HepG2 (cell line): ENCODE measurements at regions not wholly inside any gene's neighbourhood (a gene's known extent, or its start where the extent isn't known, plus 50 kb on each side); places are given as distances from the start of the nearest gene placed in this dataset.

ENCODE experiments used
- ATAC-seq: fragments of 200-7000 bp; cut with Tn5 transposase; 3 replicates; pipeline ENCODE4 v1.9.1; 2020; ENCODE audit warnings: mild to moderate bottlenecking, moderate library complexity
- BruUV-seq: library from RNA; stranded (reverse); fragments of 400-500 nt; replicated peaks from 2 replicates; lab custom pipeline; 2021; lab: Mats Ljungman, UMichigan
- CTCF ChIA-PET: fragments of 300-600 bp; formaldehyde crosslinking; extraction: SDS; loops from one replicate; lab custom pipeline; 2021; ENCODE audit warnings: low total read pairs, inconsistent platforms, low intra/inter-chr PET ratio; lab: Yijun Ruan, JAX
- POLR2A ChIA-PET: fragments of 350-600 bp; sonication (Branson Sonifier 250); formaldehyde crosslinking; loops from one replicate; lab custom pipeline; 2020; ENCODE audit warnings: antibody characterized with exemption, inconsistent platforms; lab: Yijun Ruan, JAX
- DNase-seq: peaks from one replicate; pipeline ENCODE4 v3.0.0-alpha.2; 2015; ENCODE audit warnings: low spot score
- FAIRE-seq: peaks from 3 replicates; lab custom pipeline; 2011; peaks lifted over from hg19 to GRCh38; lab: Jason Lieb, UNC
- H2AFZ ChIP-seq: one replicate; pipeline ENCODE4 v1.6.1; 2011; ENCODE audit warnings: low read length, inconsistent platforms
- H3K27ac ChIP-seq: fragments of 300-600 bp; 3 replicates; pipeline ENCODE4 v1.8.0; 2011; ENCODE audit warnings: mixed run types, mild to moderate bottlenecking, mixed read lengths, low read length, inconsistent platforms; ENCODE audit not compliant: insufficient read depth; ENCODE audit errors: extremely low read length
- H3K27me3 ChIP-seq, 2 experiments: fragments of 200-600 bp in 1 of 2; 2 replicates in 1 of 2; 3 replicates in 1 of 2; pipeline versions ENCODE4 v1.6.0 to v1.8.0; 2011; ENCODE audit warnings: low read length in 2 of 2, mild to moderate bottlenecking in 2 of 2, moderate library complexity in 2 of 2, inconsistent platforms in 1 of 2; ENCODE audit not compliant: insufficient read depth in 2 of 2, control insufficient read depth in 1 of 2
- H3K36me3 ChIP-seq, 2 experiments: fragments of 200-600 bp in 1 of 2; replicated peaks in 1 of 2; 2 replicates in 1 of 2; 3 replicates in 1 of 2; pipeline versions ENCODE4 v1.5.1 to v1.8.0; 2011; ENCODE audit warnings: low read length in 2 of 2, inconsistent platforms in 1 of 2; ENCODE audit not compliant: insufficient read depth in 2 of 2, control insufficient read depth in 1 of 2
- H3K4me1 ChIP-seq: 2 replicates; pipeline ENCODE4 v1.5.1; 2012; ENCODE audit warnings: low read length, inconsistent platforms; ENCODE audit not compliant: insufficient read depth
- H3K4me2 ChIP-seq: 2 replicates; pipeline ENCODE4 v1.6.0; 2011; ENCODE audit warnings: low read depth, low read length, inconsistent platforms
- H3K4me3 ChIP-seq, 3 experiments: fragments of 200-600 bp in 1 of 3; sonication (generic), shearing (Covaris generic) in 1 of 3; replicated peaks in 1 of 3; 2 replicates each; pipeline ENCODE4 v1.5.1; 2011 to 2016; ENCODE audit warnings: low read length in 3 of 3, inconsistent platforms in 2 of 3, low read depth in 2 of 3, mild to moderate bottlenecking in 2 of 3, control low read depth in 1 of 3, mixed read lengths in 1 of 3; ENCODE audit not compliant: insufficient read depth in 1 of 3
- H3K79me2 ChIP-seq: one replicate; pipeline ENCODE4 v1.6.1; 2011; ENCODE audit warnings: low read length, inconsistent platforms; ENCODE audit not compliant: insufficient read depth
- H3K9ac ChIP-seq: 2 replicates; pipeline ENCODE4 v1.6.0; 2011; ENCODE audit warnings: mild to moderate bottlenecking, low read depth, low read length, inconsistent platforms; ENCODE audit not compliant: insufficient read depth
- H3K9me3 ChIP-seq: 2 replicates; pipeline ENCODE4 v1.5.1; 2012; ENCODE audit warnings: mild to moderate bottlenecking, low read length
- H4K20me1 ChIP-seq: 2 replicates; pipeline ENCODE4 v1.6.0; 2011; ENCODE audit warnings: inconsistent platforms, mild to moderate bottlenecking, low read length, moderate library complexity; ENCODE audit not compliant: insufficient read depth
- DPF2 ChIP-seq: sonication (generic); formaldehyde crosslinking; IDR thresholded peaks from 2 replicates; pipeline ENCODE4 v1.4.0; 2020; ENCODE audit warnings: mild to moderate bottlenecking, low read depth, missing genetic modification reagents, borderline replicate concordance
- HMGXB4 ChIP-seq, 2 experiments: sonication (generic) in 1 of 2; formaldehyde crosslinking in 1 of 2; IDR thresholded peaks; 2 replicates each; pipeline versions ENCODE4 v1.4.0 to v1.6.1; 2018 to 2020; ENCODE audit warnings: missing genetic modification reagents in 2 of 2, borderline replicate concordance in 1 of 2, low read depth in 1 of 2, mild to moderate bottlenecking in 1 of 2, missing biosample characterization in 1 of 2
- MAFK ChIP-seq, 2 experiments: IDR thresholded peaks in 1 of 2; conservative IDR thresholded peaks in 1 of 2; 2 replicates each; pipeline ENCODE4 v1.6.1; 2011; ENCODE audit warnings: improper control_type of control experiment in 2 of 2, low read length in 2 of 2
- MED1 ChIP-seq: sonication (generic); formaldehyde crosslinking; IDR thresholded peaks from 2 replicates; pipeline ENCODE4 v1.4.0; 2020; ENCODE audit warnings: missing genetic modification reagents
- PLRG1 ChIP-seq: fragments of 450-650 bp; conservative IDR thresholded peaks from 2 replicates; pipeline ENCODE4 v1.6.1; 2016
- ZNF431 ChIP-seq: sonication (generic); formaldehyde crosslinking; IDR thresholded peaks from 2 replicates; pipeline ENCODE4 v1.9.0; 2022; ENCODE audit warnings: missing genetic modification reagents, low read depth, mild to moderate bottlenecking, borderline replicate concordance
- ZNF501 ChIP-seq: sonication (generic); formaldehyde crosslinking; IDR thresholded peaks from 2 replicates; pipeline ENCODE4 v1.5.1; 2020; ENCODE audit warnings: mild to moderate bottlenecking, moderate library complexity, missing genetic modification reagents
- ZNF747 ChIP-seq: sonication (generic); formaldehyde crosslinking; IDR thresholded peaks from 2 replicates; pipeline ENCODE4 v1.8.1; 2023; ENCODE audit warnings: missing genetic modification reagents, mild to moderate bottlenecking, borderline replicate concordance
- ZNF777 ChIP-seq: sonication (generic); formaldehyde crosslinking; IDR thresholded peaks from 2 replicates; pipeline ENCODE4 v1.4.0; 2020; ENCODE audit warnings: missing genetic modification reagents
- ZNF781 ChIP-seq: sonication (generic); formaldehyde crosslinking; IDR thresholded peaks from 2 replicates; pipeline ENCODE4 v1.5.1; 2020; ENCODE audit warnings: borderline replicate concordance, mild to moderate bottlenecking, missing genetic modification reagents; ENCODE audit errors: not compliant biosample characterization
- WGBS: methylation state at CpG from one replicate; pipeline ENCODE4 v1.1.6; 2017; ENCODE audit warnings: low lambda C conversion rate; 5-methylcytosine and 5-hydroxymethylcytosine counted together
- in situ Hi-C: cut with HindIII; loops from 2 replicates; pipeline ENCODE4 v1.10.0; 2017; ENCODE audit warnings: low pct_unique_long_range_greater_than_20kb; ENCODE audit not compliant: extremely low pct_ligation_motif_present
- intact Hi-C: fragments of 100-400 bp; cut with micrococcal nuclease; formaldehyde crosslinking; loops from one replicate; pipeline ENCODE4 v1.10.0; 2022; ENCODE audit not compliant: unreplicated experiment

GRCh38 chr14:66109426-66109825 is 376.7 kb upstream of the CCDC196 start:
- no peak overlapping the region for H2AFZ ChIP-seq
- no peak overlapping the region for H3K4me2 ChIP-seq
- no peaks in the 10 kb centered on the region for H3K4me1 ChIP-seq
- H3K27ac ChIP-seq, result no peak overlapping the region
- H3K9ac ChIP-seq, result no peak overlapping the region
- H3K79me2 ChIP-seq, result no peaks in the 10 kb centered on the region
- in situ Hi-C loops (no loop called here), intact Hi-C loops (no loop called here)
- no peak for ATAC-seq
- WGBS, result 0% methylated on average over 1 of the region's 1 CpG
- TF ChIP-seq MED1 (CRISPR knock-in tag), result no peak
- TF ChIP-seq ZNF781 (CRISPR knock-in tag), result no peak
- no peak for TF ChIP-seq ZNF747 (CRISPR knock-in tag)
- H3K9me3 ChIP-seq, result no peaks in the 10 kb centered on the region
- no TSS peak for BruUV-seq
- no peaks in the 10 kb centered on the region for H3K36me3 ChIP-seq
- CTCF ChIA-PET, result no interaction called here
- H4K20me1 ChIP-seq, result no peaks in the 10 kb centered on the region
- no peak for DNase-seq
- POLR2A ChIA-PET, result no interaction called here
- FAIRE-seq, result no peak
- no peak overlapping the region for H3K4me3 ChIP-seq
- H3K27me3 ChIP-seq, result no peaks in the 10 kb centered on the region

- no TSS peak for BruUV-seq
- DNase-seq (no peak), FAIRE-seq (no peak), ATAC-seq (no peak)
- H3K36me3 ChIP-seq, result no peaks in the 10 kb centered on the region
- CTCF ChIA-PET, result no interaction called here
- no peak overlapping the region for H3K4me2 ChIP-seq
- H3K9ac ChIP-seq, result no peak overlapping the region
- TF ChIP-seq MAFK (conservative IDR thresholded peaks at IDR 0.05 in 1 of 2, IDR thresholded peaks at IDR 0.05 in 1 of 2; ENCODE audit: low read length in 2 of 2), result 0 out of 4 replicates have a peak, but pooled peaks of 1 of the 2 experiments have one; percentile 10
- TF ChIP-seq PLRG1, result no peak
- TF ChIP-seq ZNF777, result no peak
- TF ChIP-seq HMGXB4 (CRISPR knock-in tag; IDR thresholded peaks at IDR 0.05; ENCODE audit: borderline replicate concordance in 1 of 2, low read depth in 1 of 2), result no peak
- no peak for TF ChIP-seq ZNF431 (CRISPR knock-in tag)
- no peak for TF ChIP-seq ZNF501 (CRISPR knock-in tag)
- no peak for TF ChIP-seq DPF2 (CRISPR knock-in tag)
- H4K20me1 ChIP-seq, result no peaks in the 10 kb centered on the region
- H2AFZ ChIP-seq, result no peak overlapping the region
- intact Hi-C loops, result no loop called here
- H3K79me2 ChIP-seq, result no peaks in the 10 kb centered on the region
- no peak overlapping the region for H3K4me3 ChIP-seq
- no peaks in the 10 kb centered on the region for H3K27me3 ChIP-seq
- no peak overlapping the region for H3K27ac ChIP-seq
- 29% methylated on average over 4 of the region's 6 CpGs for WGBS
- no peaks in the 10 kb centered on the region for H3K4me1 ChIP-seq
- POLR2A ChIA-PET, result no interaction called here
- in situ Hi-C loops, result no loop called here
- no peaks in the 10 kb centered on the region for H3K9me3 ChIP-seq
These were observed 374.3 kb upstream of the CCDC196 start for GRCh38 chr14:66111891-66112290.
